22Rv1 (cell line): ENCODE measurements at regions not wholly inside any gene's neighbourhood (a gene's known extent, or its start where the extent isn't known, plus 50 kb on each side); places are given as distances from the start of the nearest gene placed in this dataset.

ENCODE experiments used
- ZFX ChIP-seq: fragments of 450-650 bp; IDR thresholded peaks from 2 replicates; pipeline ENCODE4 v1.6.1; 2017; ENCODE audit warnings: antibody characterized with exemption, borderline replicate concordance
- TF ChIP-seq, protein P1 (sequence below): fragments of 450-650 bp; IDR thresholded peaks from 2 replicates; pipeline ENCODE4 v1.5.1; 2017; ENCODE audit warnings: mild to moderate bottlenecking

DNA sequence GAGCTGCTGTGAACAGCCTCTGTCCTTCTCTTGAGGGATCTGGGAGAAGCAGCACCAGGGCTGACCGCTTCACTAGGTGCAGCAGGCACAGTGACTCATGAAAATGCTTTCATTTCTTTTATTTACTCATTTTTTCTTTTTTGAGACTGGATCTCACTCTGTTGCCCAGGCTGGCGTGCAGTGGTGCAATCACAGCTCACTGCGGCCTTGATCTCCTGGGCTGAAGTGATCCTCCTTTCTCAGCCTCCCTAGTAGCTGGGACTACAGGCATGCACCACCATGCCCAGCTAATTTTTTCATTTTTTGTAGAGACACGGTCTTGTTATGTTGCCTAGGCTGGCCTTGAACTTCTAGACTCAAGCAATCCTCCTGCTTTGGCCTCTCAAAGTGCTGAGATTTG, 216.8 kb upstream of the EEF2KMT start:
- TF ChIP-seq, protein P1, sequence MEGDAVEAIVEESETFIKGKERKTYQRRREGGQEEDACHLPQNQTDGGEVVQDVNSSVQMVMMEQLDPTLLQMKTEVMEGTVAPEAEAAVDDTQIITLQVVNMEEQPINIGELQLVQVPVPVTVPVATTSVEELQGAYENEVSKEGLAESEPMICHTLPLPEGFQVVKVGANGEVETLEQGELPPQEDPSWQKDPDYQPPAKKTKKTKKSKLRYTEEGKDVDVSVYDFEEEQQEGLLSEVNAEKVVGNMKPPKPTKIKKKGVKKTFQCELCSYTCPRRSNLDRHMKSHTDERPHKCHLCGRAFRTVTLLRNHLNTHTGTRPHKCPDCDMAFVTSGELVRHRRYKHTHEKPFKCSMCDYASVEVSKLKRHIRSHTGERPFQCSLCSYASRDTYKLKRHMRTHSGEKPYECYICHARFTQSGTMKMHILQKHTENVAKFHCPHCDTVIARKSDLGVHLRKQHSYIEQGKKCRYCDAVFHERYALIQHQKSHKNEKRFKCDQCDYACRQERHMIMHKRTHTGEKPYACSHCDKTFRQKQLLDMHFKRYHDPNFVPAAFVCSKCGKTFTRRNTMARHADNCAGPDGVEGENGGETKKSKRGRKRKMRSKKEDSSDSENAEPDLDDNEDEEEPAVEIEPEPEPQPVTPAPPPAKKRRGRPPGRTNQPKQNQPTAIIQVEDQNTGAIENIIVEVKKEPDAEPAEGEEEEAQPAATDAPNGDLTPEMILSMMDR: no peak
- no peak for TF ChIP-seq ZFX
